Erythroblast (primary cell): ENCODE measurements at regions not wholly inside any gene's neighbourhood (a gene's known extent, or its start where the extent isn't known, plus 50 kb on each side); places are given as distances from the start of the nearest gene placed in this dataset.

ENCODE experiments used
- GATA1 ChIP-seq: IDR thresholded peaks from 2 replicates; pipeline ENCODE4 v1.6.1; 2011; ENCODE audit warnings: low read depth, mild to moderate bottlenecking, control low read depth, low read length, moderate library complexity
- POLR2A ChIP-seq: IDR thresholded peaks from 2 replicates; pipeline ENCODE4 v1.6.1; 2011; ENCODE audit warnings: mild to moderate bottlenecking, low read length

DNA sequence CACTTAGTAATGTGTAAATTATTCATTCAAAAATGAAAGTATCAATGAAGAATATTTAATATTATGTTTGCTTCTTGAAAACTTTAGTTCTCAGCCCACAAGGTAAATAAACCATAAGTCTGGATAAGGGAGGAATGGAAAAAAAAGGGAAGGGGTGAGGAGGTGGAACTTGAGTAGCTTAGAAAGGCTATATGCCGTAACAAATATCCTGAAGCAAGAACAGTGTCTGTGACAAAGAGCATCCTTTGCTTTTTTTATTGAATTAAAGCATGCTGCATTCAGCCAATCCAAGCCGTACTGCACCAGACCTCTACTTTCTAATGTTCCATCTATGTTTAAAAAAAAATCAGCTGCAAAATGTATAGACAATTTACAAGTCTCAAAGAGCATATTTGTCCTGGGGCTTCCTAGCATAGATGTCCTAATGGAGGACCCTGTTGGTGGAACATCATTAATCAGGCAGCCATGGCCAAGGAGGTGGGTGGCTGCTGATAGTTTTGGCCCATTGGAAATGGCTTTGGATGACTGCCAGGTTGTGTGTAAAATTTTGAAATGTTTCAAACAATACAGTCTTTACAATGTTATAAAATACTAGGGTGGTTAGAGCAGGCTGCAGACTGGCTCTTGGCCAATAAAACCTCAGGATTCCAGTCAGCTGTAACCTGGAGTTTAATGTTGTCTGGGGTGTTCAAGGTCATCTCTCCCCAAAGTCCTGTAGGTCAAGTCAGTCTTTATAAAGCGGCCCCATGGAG is 895.8 kb upstream of the SOX9 start:
- TF ChIP-seq POLR2A (no peak), GATA1 (no peak)
